GM18873 (cell line): ENCODE measurements at regions not wholly inside any gene's neighbourhood (a gene's known extent, or its start where the extent isn't known, plus 50 kb on each side); places are given as distances from the start of the nearest gene placed in this dataset.
"Not testable (repeated sequence)": the region's sequence is repeated elsewhere in the genome, so short reads cannot be mapped to it uniquely, and the experiment has no call there.

Experiments used
- ATAC-seq: cut with Tn5 transposase; IDR thresholded peaks from one replicate; pipeline ENCODE4 v1.9.1; 2021; ENCODE audit warnings: mild to moderate bottlenecking, moderate library complexity, moderate number of reproducible peaks; ENCODE audit not compliant: unreplicated experiment, low FRiP score

GRCh38 chr10:53236941-53237340 is 464.4 kb upstream of the MBL2 start:
- no peak for ATAC-seq

GRCh38 chr10:53233749-53234148 is 461.2 kb upstream of the MBL2 start:
- no peak for ATAC-seq

GRCh38 chr10:53230651-53231050 is 458.1 kb upstream of the MBL2 start:
- no peak for ATAC-seq

- no peak for ATAC-seq
Measured at GRCh38 chr10:53223851-53224250, 451.3 kb upstream of the MBL2 start.

GRCh38 chr10:53222806-53223205 is 450.2 kb upstream of the MBL2 start:
- ATAC-seq, result no peak

GRCh38 chr10:53209944-53210611 is 437.5 kb upstream of the MBL2 start:
- no peak for ATAC-seq

GRCh38 chr10:53183733-53184132 is 411.1 kb upstream of the MBL2 start:
- no peak for ATAC-seq

- no peak for ATAC-seq
Measured at GRCh38 chr10:53177468-53177867, 404.9 kb upstream of the MBL2 start.

- ATAC-seq, result no peak
Measured at GRCh38 chr10:53166325-53166724, 393.7 kb upstream of the MBL2 start.

GRCh38 chr10:53162856-53163255 is 390.3 kb upstream of the MBL2 start:
- no peak for ATAC-seq

GRCh38 chr10:53161231-53161630 is 388.6 kb upstream of the MBL2 start:
- ATAC-seq, result no peak

GRCh38 chr10:53155674-53156073 is 383.1 kb upstream of the MBL2 start:
- not testable (repeated sequence) for ATAC-seq

- no peak for ATAC-seq
Measured at GRCh38 chr10:53153831-53154230, 381.2 kb upstream of the MBL2 start.

GRCh38 chr10:53140506-53140905 is 367.9 kb upstream of the MBL2 start:
- ATAC-seq, result no peak

GRCh38 chr10:53135897-53136253 is 363.3 kb upstream of the MBL2 start:
- no peak for ATAC-seq

- peak; percentile 65 for ATAC-seq
Measured at GRCh38 chr10:53135213-53135896, 362.8 kb upstream of the MBL2 start.

GRCh38 chr10:53134050-53134449 is 361.5 kb upstream of the MBL2 start:
- no peak for ATAC-seq

- no peak for ATAC-seq
Measured at GRCh38 chr10:53130337-53130736, 357.8 kb upstream of the MBL2 start.

- no peak for ATAC-seq
Measured at GRCh38 chr10:53127686-53128085, 355.1 kb upstream of the MBL2 start.

GRCh38 chr10:53123311-53123710 is 350.7 kb upstream of the MBL2 start:
- no peak for ATAC-seq

GRCh38 chr10:53122281-53122680 is 349.7 kb upstream of the MBL2 start:
- no peak for ATAC-seq

- no peak for ATAC-seq
Measured at GRCh38 chr10:53115660-53116059, 343.1 kb upstream of the MBL2 start.
